ENCODE measurements at regions not wholly inside any gene's neighbourhood (a gene's known extent, or its start where the extent isn't known, plus 50 kb on each side); places are given as distances from the start of the nearest gene placed in this dataset.

DNA sequence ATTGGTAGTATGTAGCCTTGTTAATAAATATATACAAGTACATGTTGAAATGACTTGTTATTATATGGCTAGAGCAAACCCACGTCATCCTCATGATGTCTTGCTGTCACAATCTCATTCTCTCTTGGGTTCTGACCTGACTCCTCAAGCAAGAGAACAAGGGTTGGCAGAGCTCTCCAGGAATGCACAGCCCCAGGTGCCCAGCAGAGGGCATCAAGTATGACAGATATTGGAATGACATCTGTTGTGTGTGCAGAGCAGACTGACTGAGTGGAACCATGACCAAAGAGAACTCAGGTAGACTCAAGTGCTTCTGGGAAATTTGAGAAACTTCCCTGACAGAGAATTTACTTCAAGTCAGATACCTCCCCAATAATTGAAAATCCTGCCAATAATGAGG is 90.6 kb downstream of the PAX1 start:
- TF ChIP-seq POLR2AphosphoS5 (IDR thresholded peaks at IDR 0.05) (no peak), POLR2A (IDR thresholded peaks at IDR 0.05) (no peak), CTCF (IDR thresholded peaks at IDR 0.05) (no peak), EP300 (IDR thresholded peaks at IDR 0.05) (no peak)

All from upper lobe of left lung (tissue), 4 donors.